ENCODE measurements at regions not wholly inside any gene's neighbourhood (a gene's known extent, or its start where the extent isn't known, plus 50 kb on each side); places are given as distances from the start of the nearest gene placed in this dataset.

- TF ChIP-seq, protein P1, sequence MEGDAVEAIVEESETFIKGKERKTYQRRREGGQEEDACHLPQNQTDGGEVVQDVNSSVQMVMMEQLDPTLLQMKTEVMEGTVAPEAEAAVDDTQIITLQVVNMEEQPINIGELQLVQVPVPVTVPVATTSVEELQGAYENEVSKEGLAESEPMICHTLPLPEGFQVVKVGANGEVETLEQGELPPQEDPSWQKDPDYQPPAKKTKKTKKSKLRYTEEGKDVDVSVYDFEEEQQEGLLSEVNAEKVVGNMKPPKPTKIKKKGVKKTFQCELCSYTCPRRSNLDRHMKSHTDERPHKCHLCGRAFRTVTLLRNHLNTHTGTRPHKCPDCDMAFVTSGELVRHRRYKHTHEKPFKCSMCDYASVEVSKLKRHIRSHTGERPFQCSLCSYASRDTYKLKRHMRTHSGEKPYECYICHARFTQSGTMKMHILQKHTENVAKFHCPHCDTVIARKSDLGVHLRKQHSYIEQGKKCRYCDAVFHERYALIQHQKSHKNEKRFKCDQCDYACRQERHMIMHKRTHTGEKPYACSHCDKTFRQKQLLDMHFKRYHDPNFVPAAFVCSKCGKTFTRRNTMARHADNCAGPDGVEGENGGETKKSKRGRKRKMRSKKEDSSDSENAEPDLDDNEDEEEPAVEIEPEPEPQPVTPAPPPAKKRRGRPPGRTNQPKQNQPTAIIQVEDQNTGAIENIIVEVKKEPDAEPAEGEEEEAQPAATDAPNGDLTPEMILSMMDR (IDR thresholded peaks at IDR 0.05), result no peak
- no peak for TF ChIP-seq POLR2A (IDR thresholded peaks at IDR 0.05)
Observed at GRCh38 chr4:38330321-38330720, 333.7 kb upstream of the KLF3 start.
